Natural killer cell (primary cell): ENCODE measurements at regions not wholly inside any gene's neighbourhood (a gene's known extent, or its start where the extent isn't known, plus 50 kb on each side); places are given as distances from the start of the nearest gene placed in this dataset.

Experiments used
- ATAC-seq, 3 donors: fragments of 150-1000 bp in 2 of 3; fragments of 200-7000 bp in 1 of 3; cut with Tn5 transposase; 1 replicate in 1 of 3; 2 replicates in 2 of 3; pipeline ENCODE4 v1.10.0; 2021; ENCODE audit warnings: mild to moderate bottlenecking in 2 of 3, moderate library complexity in 2 of 3
- DNase-seq, 2 donors: peaks; one replicate each; pipeline versions ENCODE4 v3.0.0 to v3.0.0-alpha.2; 2013 to 2021; ENCODE audit warnings: mixed read lengths in 1 of 2
- H3K27ac ChIP-seq: one replicate; pipeline ENCODE4 v1.5.1; 2013; ENCODE audit warnings: mild to moderate bottlenecking, low read length
- H3K27me3 ChIP-seq: one replicate; pipeline ENCODE4 v1.6.1; 2013; ENCODE audit warnings: low read length; ENCODE audit not compliant: control insufficient read depth, insufficient read depth
- H3K36me3 ChIP-seq: one replicate; pipeline ENCODE4 v1.6.1; 2013; ENCODE audit warnings: low read length; ENCODE audit not compliant: control insufficient read depth, insufficient read depth
- H3K4me1 ChIP-seq: one replicate; pipeline ENCODE4 v1.6.1; 2013; ENCODE audit warnings: low read length; ENCODE audit not compliant: control insufficient read depth, insufficient read depth
- H3K4me3 ChIP-seq: one replicate; pipeline ENCODE4 v1.5.1; 2013; ENCODE audit warnings: low read length
- H3K9me3 ChIP-seq: one replicate; pipeline ENCODE4 v1.6.1; 2013; ENCODE audit warnings: low read length; ENCODE audit not compliant: control insufficient read depth, insufficient read depth
- H3K27ac Mint-ChIP-seq, 2 donors: one replicate each; pipeline ENCODE4 v1.8.0; 2022; ENCODE audit warnings: mild to moderate bottlenecking in 2 of 2, mixed read lengths in 2 of 2, moderate library complexity in 1 of 2
- H3K27me3 Mint-ChIP-seq, 2 donors: one replicate each; pipeline ENCODE4 v1.8.0; 2022; ENCODE audit warnings: low read depth in 2 of 2, mixed read lengths in 2 of 2
- H3K36me3 Mint-ChIP-seq: one replicate; pipeline ENCODE4 v1.8.0; 2022; ENCODE audit warnings: mixed read lengths
- H3K4me1 Mint-ChIP-seq, 2 donors: one replicate each; pipeline ENCODE4 v1.8.0; 2022; ENCODE audit warnings: mixed read lengths in 2 of 2
- H3K4me3 Mint-ChIP-seq: one replicate; pipeline ENCODE4 v1.8.0; 2022; ENCODE audit warnings: mild to moderate bottlenecking, moderate library complexity, mixed read lengths
- H3K9me3 Mint-ChIP-seq, 2 donors: one replicate each; pipeline ENCODE4 v1.8.0; 2022; ENCODE audit warnings: mixed read lengths in 2 of 2
- WGBS: methylation state at CpG from one replicate; pipeline ENCODE4 v1.1.7; 2013; ENCODE audit warnings: missing lambda C conversion rate; ENCODE audit not compliant: insufficient coverage; 5-methylcytosine and 5-hydroxymethylcytosine counted together
- intact Hi-C: fragments of 100-400 bp; cut with micrococcal nuclease; formaldehyde crosslinking; loops from one replicate; pipeline ENCODE4 v1.14.2; 2022
- TF ChIP-seq, protein P1 (sequence below): fragments of 200-600 bp; IDR thresholded peaks from one replicate; pipeline ENCODE4 v1.8.0; 2022; ENCODE audit warnings: antibody characterized with exemption

DNA sequence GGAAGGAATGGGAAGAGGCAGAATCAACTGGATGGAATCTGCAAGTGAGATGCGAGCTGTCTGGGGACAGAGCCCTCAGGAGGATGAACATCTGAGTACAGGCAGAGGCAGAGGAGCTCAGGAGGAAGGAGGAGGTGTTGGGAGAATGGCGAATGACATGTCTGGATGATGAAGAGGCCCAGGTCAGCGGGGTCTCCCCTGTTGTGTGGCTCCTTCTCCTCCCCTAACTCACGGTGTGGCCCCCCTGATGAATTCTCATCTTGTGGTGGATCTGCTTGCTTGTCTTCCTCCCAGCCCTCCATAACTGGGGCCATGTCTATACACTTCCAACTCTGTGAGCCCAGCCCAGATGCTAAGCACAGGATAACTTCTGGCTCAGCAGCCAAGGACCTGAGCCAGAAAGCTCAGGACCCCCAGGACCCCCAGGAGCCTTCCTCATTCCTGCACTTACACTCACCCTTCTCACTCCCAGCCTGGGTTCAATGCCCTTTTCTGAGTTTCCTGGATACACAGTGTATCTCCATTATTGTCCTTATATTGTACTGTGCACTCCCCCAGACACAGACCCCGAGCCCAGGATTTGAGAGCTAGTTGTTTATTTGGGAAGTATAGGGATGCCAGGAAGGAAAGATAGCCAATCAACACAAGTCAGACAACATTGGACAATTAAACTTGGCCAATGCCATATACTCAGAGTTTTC is 678.6 kb upstream of the HS6ST1 start:
- Histone ChIP-seq H3K27ac (no peak overlapping the region), H3K4me3 (no peak overlapping the region), H3K27me3 (no peaks in the 10 kb centered on the region), H3K36me3 (no peaks in the 10 kb centered on the region), H3K4me1 (no peaks in the 10 kb centered on the region), H3K9me3 (no peaks in the 10 kb centered on the region)
- WGBS, result 84% methylated on average over 4 of the region's 5 CpGs
- peaks cover 0 to 5% of the 10 kb centered on the region in 2 donors for H3K9me3 Mint-ChIP-seq
- H3K4me3 Mint-ChIP-seq, result no peak overlapping the region
- ATAC-seq (no peak), DNase-seq (no peak)
- no peaks in the 10 kb centered on the region for H3K36me3 Mint-ChIP-seq
- no peaks in the 10 kb centered on the region for H3K27me3 Mint-ChIP-seq
- TF ChIP-seq, protein P1, sequence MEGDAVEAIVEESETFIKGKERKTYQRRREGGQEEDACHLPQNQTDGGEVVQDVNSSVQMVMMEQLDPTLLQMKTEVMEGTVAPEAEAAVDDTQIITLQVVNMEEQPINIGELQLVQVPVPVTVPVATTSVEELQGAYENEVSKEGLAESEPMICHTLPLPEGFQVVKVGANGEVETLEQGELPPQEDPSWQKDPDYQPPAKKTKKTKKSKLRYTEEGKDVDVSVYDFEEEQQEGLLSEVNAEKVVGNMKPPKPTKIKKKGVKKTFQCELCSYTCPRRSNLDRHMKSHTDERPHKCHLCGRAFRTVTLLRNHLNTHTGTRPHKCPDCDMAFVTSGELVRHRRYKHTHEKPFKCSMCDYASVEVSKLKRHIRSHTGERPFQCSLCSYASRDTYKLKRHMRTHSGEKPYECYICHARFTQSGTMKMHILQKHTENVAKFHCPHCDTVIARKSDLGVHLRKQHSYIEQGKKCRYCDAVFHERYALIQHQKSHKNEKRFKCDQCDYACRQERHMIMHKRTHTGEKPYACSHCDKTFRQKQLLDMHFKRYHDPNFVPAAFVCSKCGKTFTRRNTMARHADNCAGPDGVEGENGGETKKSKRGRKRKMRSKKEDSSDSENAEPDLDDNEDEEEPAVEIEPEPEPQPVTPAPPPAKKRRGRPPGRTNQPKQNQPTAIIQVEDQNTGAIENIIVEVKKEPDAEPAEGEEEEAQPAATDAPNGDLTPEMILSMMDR, result no peak
- intact Hi-C loops, result no loop called here
- H3K4me1 Mint-ChIP-seq, result no peaks in the 10 kb centered on the region
- H3K27ac Mint-ChIP-seq, result no peak overlapping the region

DNA sequence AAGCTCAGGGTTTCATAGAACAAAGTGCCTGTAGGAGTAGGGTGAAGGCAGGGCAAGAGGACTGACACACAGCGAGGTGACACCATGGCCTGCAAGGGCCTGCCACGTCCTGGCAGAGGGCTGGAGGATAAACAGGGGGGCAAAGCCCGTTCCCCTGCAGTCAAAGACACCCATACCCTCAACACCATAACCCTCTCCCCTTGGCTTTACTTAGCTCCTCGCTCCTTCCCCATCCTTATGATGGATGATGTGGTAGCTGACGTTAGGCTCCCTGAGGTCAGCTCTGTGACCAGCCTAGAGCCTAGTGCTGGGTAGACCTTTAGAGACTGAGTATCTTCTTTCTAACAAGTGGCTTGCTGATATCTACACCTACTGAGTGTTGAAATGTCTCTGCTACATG is 683.3 kb upstream of the HS6ST1 start:
- H3K4me1 ChIP-seq, result no peaks in the 10 kb centered on the region
- H3K27me3 ChIP-seq, result no peaks in the 10 kb centered on the region
- no peak overlapping the region for H3K4me3 ChIP-seq
- ATAC-seq (no peak), DNase-seq (no peak)
- H3K27ac ChIP-seq, result no peak overlapping the region
- no peaks in the 10 kb centered on the region for H3K9me3 ChIP-seq
- Mint-ChIP-seq H3K36me3 (no peaks in the 10 kb centered on the region), H3K27me3 (no peaks in the 10 kb centered on the region), H3K4me1 (no peaks in the 10 kb centered on the region), H3K27ac (no peak overlapping the region), H3K9me3 (peaks cover 0 to 5% of the 10 kb centered on the region in 2 donors), H3K4me3 (no peak overlapping the region)
- intact Hi-C loops, result no loop called here
- no peaks in the 10 kb centered on the region for H3K36me3 ChIP-seq
- WGBS, result 87% methylated on average over 3 of the region's 5 CpGs
- TF ChIP-seq, protein P1, result no peak

DNA sequence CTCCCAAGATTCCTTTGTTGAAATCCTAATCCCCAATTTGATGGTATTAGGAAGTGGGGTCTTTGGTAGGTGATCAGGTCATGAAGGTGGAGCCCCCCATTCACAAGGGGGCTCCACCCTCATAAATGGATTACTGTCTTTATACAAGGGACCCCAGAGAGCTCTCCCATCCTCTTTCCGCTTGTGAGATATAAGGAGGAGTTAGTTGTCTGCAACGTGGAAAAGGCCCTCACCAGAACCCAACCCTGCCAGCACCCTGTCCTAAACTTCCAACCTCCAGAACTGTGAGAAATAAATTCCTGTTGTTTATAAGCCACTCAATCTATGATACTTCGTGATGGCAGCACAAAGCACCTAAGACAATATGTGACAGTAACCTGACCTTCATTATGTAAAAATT is 684.1 kb upstream of the HS6ST1 start:
- intact Hi-C loops, result no loop called here
- WGBS, result 75% methylated on average over 1 of the region's 3 CpGs
- no peaks in the 10 kb centered on the region for H3K36me3 ChIP-seq
- ATAC-seq (no peak), DNase-seq (no peak)
- Mint-ChIP-seq H3K36me3 (no peaks in the 10 kb centered on the region), H3K27ac (no peak overlapping the region), H3K9me3 (peaks cover 0 to 5% of the 10 kb centered on the region in 2 donors), H3K4me3 (no peak overlapping the region), H3K4me1 (no peaks in the 10 kb centered on the region), H3K27me3 (no peaks in the 10 kb centered on the region)
- TF ChIP-seq, protein P1, result no peak
- no peaks in the 10 kb centered on the region for H3K27me3 ChIP-seq
- no peaks in the 10 kb centered on the region for H3K9me3 ChIP-seq
- no peak overlapping the region for H3K4me3 ChIP-seq
- H3K4me1 ChIP-seq, result no peaks in the 10 kb centered on the region
- no peak overlapping the region for H3K27ac ChIP-seq

DNA sequence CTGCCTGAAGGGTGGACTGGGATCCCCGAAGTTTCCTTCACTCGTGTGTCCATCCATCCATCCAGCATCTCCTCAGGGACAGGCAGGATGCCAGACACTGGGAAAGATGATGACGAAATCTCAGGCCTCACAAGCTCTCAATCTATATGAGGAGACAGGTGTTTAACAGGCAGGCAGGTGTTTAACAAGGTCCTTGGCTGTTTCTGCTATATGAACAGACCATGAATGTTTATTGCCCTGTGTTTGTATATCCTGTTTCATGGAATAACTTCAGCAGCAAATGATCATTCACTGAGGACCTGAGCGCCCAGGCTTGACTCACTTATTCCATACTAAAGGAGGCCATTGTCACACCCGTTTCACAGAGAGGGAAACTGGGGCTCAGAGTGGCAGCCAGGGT is 685.8 kb upstream of the HS6ST1 start:
- no peaks in the 10 kb centered on the region for H3K27me3 ChIP-seq
- intact Hi-C loops, result no loop called here
- TF ChIP-seq, protein P1, result no peak
- no peak overlapping the region for H3K27ac ChIP-seq
- no peaks in the 10 kb centered on the region for H3K36me3 ChIP-seq
- Mint-ChIP-seq H3K4me3 (no peak overlapping the region), H3K4me1 (no peaks in the 10 kb centered on the region), H3K36me3 (no peaks in the 10 kb centered on the region), H3K27ac (no peak overlapping the region), H3K9me3 (peaks cover 0 to 3% of the 10 kb centered on the region in 2 donors), H3K27me3 (no peaks in the 10 kb centered on the region)
- H3K4me3 ChIP-seq, result no peak overlapping the region
- H3K4me1 ChIP-seq, result no peaks in the 10 kb centered on the region
- H3K9me3 ChIP-seq, result no peaks in the 10 kb centered on the region
- DNase-seq (no peak), ATAC-seq (no peak)
- 84% methylated on average over 5 of the region's 5 CpGs for WGBS
